ENCODE measurements at regions not wholly inside any gene's neighbourhood (a gene's known extent, or its start where the extent isn't known, plus 50 kb on each side); places are given as distances from the start of the nearest gene placed in this dataset.

DNA sequence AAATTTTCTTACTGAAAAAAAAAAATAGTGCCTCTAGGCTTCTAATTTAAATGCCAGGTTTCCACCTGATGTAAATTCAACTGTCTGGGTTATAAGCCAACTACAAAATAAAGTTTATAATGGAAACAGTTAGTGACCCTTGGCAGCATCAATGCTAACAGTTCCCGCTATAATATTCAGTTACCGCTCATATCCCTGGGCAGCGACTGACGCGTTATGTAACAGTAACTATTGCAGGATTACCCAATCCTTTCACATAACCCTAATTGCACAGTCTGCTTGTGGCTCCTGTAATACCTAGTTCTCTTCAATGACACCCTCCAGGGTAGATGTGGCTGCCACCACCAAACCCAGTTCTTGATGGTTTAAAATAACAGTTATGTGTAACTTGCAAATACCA is 208.6 kb downstream of the MOXD1 start:
- Mint-ChIP-seq H3K27me3 (ENCODE audit: low read depth in 3 of 3) (peaks cover 0 to 4% (median 0%) of the 10 kb centered on the region in 3 donors), H3K4me1 (no peaks in the 10 kb centered on the region)
- WGBS (ENCODE audit: insufficient coverage) = 53% methylated on average over 3 of the region's 5 CpGs

DNA sequence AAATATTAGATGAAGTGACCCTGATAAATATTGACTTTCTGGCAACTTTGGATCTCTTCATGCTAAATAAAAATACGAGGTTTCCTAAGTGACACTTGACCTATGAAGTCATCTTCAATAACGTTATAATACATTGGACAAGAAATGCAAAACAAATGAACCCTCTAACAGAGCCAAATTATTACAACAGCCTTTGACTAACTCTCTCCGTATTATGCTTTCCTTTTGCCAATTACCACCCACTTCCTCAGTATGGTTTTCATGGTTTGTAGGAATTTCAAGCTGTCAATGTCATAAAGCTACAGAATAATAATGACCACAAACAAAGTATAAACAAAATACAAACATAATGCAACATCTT is 210.5 kb downstream of the MOXD1 start:
- Histone ChIP-seq H3K9ac (ENCODE audit: insufficient read depth, low read length, poor library complexity, severe bottlenecking) (no peak overlapping the region), H3K4me2 (replicated peaks; ENCODE audit: extremely low read depth, low read length, poor library complexity, severe bottlenecking) (no peak overlapping the region), H3K4me1 (ENCODE audit: control insufficient read depth in 1 of 2, insufficient read depth in 2 of 2, low read length in 2 of 2) (no peaks in the 10 kb centered on the region), H3K9me3 (replicated peaks in 1 of 2; ENCODE audit: control insufficient read depth in 1 of 2, insufficient read depth in 1 of 2, low read length in 2 of 2) (no peaks in the 10 kb centered on the region), H3K36me3 (replicated peaks in 1 of 2; ENCODE audit: control insufficient read depth in 1 of 2, insufficient read depth in 2 of 2, low read length in 2 of 2) (no peaks in the 10 kb centered on the region), H3K79me2 (ENCODE audit: insufficient read depth, low read length) (no peaks in the 10 kb centered on the region), H3K27ac (ENCODE audit: low read depth in 1 of 2, low read length in 2 of 2) (no peak overlapping the region), H3K27me3 (ENCODE audit: control insufficient read depth in 2 of 2, insufficient read depth in 2 of 2, low read length in 2 of 2) (no peaks in the 10 kb centered on the region), H3K4me3 (replicated peaks in 1 of 3; ENCODE audit: low read depth in 2 of 3, low read length in 3 of 3) (no peak overlapping the region), H2AFZ (ENCODE audit: insufficient read depth, low read depth, low read length, poor library complexity, severe bottlenecking) (no peak overlapping the region), H4K20me1 (ENCODE audit: insufficient read depth, low read length) (no peaks in the 10 kb centered on the region)
- no peaks in the 10 kb centered on the region for H3K36me3 Mint-ChIP-seq
- WGBS (ENCODE audit: insufficient coverage) = 80% methylated on average over 2 of the region's 3 CpGs
- no peak for DNase-seq
- H3K4me3 Mint-ChIP-seq = no peak overlapping the region
- peaks cover 0 to 4% (median 0%) of the 10 kb centered on the region in 3 donors for H3K27me3 Mint-ChIP-seq (ENCODE audit: low read depth in 3 of 3)
- TF ChIP-seq, protein P1, sequence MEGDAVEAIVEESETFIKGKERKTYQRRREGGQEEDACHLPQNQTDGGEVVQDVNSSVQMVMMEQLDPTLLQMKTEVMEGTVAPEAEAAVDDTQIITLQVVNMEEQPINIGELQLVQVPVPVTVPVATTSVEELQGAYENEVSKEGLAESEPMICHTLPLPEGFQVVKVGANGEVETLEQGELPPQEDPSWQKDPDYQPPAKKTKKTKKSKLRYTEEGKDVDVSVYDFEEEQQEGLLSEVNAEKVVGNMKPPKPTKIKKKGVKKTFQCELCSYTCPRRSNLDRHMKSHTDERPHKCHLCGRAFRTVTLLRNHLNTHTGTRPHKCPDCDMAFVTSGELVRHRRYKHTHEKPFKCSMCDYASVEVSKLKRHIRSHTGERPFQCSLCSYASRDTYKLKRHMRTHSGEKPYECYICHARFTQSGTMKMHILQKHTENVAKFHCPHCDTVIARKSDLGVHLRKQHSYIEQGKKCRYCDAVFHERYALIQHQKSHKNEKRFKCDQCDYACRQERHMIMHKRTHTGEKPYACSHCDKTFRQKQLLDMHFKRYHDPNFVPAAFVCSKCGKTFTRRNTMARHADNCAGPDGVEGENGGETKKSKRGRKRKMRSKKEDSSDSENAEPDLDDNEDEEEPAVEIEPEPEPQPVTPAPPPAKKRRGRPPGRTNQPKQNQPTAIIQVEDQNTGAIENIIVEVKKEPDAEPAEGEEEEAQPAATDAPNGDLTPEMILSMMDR (IDR thresholded peaks at IDR 0.05) = no peak
- no peak overlapping the region for H3K27ac Mint-ChIP-seq
- H3K9me3 Mint-ChIP-seq = peaks cover 0 to 11% (median 6%) of the 10 kb centered on the region in 7 donors
- intact Hi-C loops (cut with micrococcal nuclease) = no loop called here
- no peaks in the 10 kb centered on the region for H3K4me1 Mint-ChIP-seq

More for the DNA sequence above, 208.6 kb downstream of the MOXD1 start:
- Histone ChIP-seq H3K36me3 (replicated peaks in 1 of 2; ENCODE audit: control insufficient read depth in 1 of 2, insufficient read depth in 2 of 2, low read length in 2 of 2) (no peaks in the 10 kb centered on the region), H4K20me1 (ENCODE audit: insufficient read depth, low read length) (no peaks in the 10 kb centered on the region), H3K4me1 (ENCODE audit: control insufficient read depth in 1 of 2, insufficient read depth in 2 of 2, low read length in 2 of 2) (no peaks in the 10 kb centered on the region), H3K9me3 (replicated peaks in 1 of 2; ENCODE audit: control insufficient read depth in 1 of 2, insufficient read depth in 1 of 2, low read length in 2 of 2) (no peaks in the 10 kb centered on the region), H2AFZ (ENCODE audit: insufficient read depth, low read depth, low read length, poor library complexity, severe bottlenecking) (no peak overlapping the region), H3K27me3 (ENCODE audit: control insufficient read depth in 2 of 2, insufficient read depth in 2 of 2, low read length in 2 of 2) (no peaks in the 10 kb centered on the region), H3K9ac (ENCODE audit: insufficient read depth, low read length, poor library complexity, severe bottlenecking) (no peak overlapping the region), H3K4me3 (replicated peaks in 1 of 3; ENCODE audit: low read depth in 2 of 3, low read length in 3 of 3) (no peak overlapping the region), H3K79me2 (ENCODE audit: insufficient read depth, low read length) (no peaks in the 10 kb centered on the region), H3K27ac (ENCODE audit: low read depth in 1 of 2, low read length in 2 of 2) (no peak overlapping the region), H3K4me2 (replicated peaks; ENCODE audit: extremely low read depth, low read length, poor library complexity, severe bottlenecking) (no peak overlapping the region)
- no peak overlapping the region for H3K27ac Mint-ChIP-seq
- H3K9me3 Mint-ChIP-seq = peaks cover 0 to 13% (median 6%) of the 10 kb centered on the region in 7 donors
- intact Hi-C loops (cut with micrococcal nuclease) = no loop called here
- no peaks in the 10 kb centered on the region for H3K36me3 Mint-ChIP-seq
- no peak overlapping the region for H3K4me3 Mint-ChIP-seq
- DNase-seq = no peak
- TF ChIP-seq, protein P1 (IDR thresholded peaks at IDR 0.05) = no peak

Measured in CD14-positive monocyte (primary cell).